ENCODE measurements at regions not wholly inside any gene's neighbourhood (a gene's known extent, or its start where the extent isn't known, plus 50 kb on each side); places are given as distances from the start of the nearest gene placed in this dataset.
"Not testable (repeated sequence)": the region's sequence is repeated elsewhere in the genome, so short reads cannot be mapped to it uniquely, and the experiment has no call there.

GRCh38 chr4:117135634-117136354, 50.4 kb upstream of the TRAM1L1 start:
- Mint-ChIP-seq H3K4me3 (no peak overlapping the region), H3K9me3 (peaks cover 0 to 22% (median 12%) of the 10 kb centered on the region in 7 donors), H3K27me3 (no peaks in the 10 kb centered on the region), H3K36me3 (no peaks in the 10 kb centered on the region), H3K27ac (no peak overlapping the region), H3K4me1 (no peaks in the 10 kb centered on the region)
- Histone ChIP-seq H3K36me3 (ENCODE audit: control insufficient read depth, insufficient read depth, low read length) (no peaks in the 10 kb centered on the region), H3K4me3 (ENCODE audit: low read depth, low read length) (no peak overlapping the region), H3K4me1 (ENCODE audit: control insufficient read depth, insufficient read depth, low read length, poor library complexity, severe bottlenecking) (no peaks in the 10 kb centered on the region), H3K27ac (ENCODE audit: insufficient read depth, low read length, poor library complexity, severe bottlenecking) (no peak overlapping the region), H3K27me3 (ENCODE audit: control insufficient read depth, insufficient read depth, low read length) (no peaks in the 10 kb centered on the region), H3K9me3 (ENCODE audit: control insufficient read depth in 2 of 2, low read length in 2 of 2) (peaks cover 5% of the 10 kb centered on the region in 2 experiments)
- DNase-seq (no peak), ATAC-seq (ENCODE audit: low read depth in 2 of 2) (no peak)

- Histone ChIP-seq H3K27ac (ENCODE audit: insufficient read depth, low read length, poor library complexity, severe bottlenecking) (no peak overlapping the region), H3K4me3 (ENCODE audit: low read depth, low read length) (no peak overlapping the region), H3K9me3 (ENCODE audit: control insufficient read depth in 2 of 2, low read length in 2 of 2) (peaks cover 5% of the 10 kb centered on the region in 2 experiments), H3K27me3 (ENCODE audit: control insufficient read depth, insufficient read depth, low read length) (no peaks in the 10 kb centered on the region), H3K4me1 (ENCODE audit: control insufficient read depth, insufficient read depth, low read length, poor library complexity, severe bottlenecking) (no peaks in the 10 kb centered on the region), H3K36me3 (ENCODE audit: control insufficient read depth, insufficient read depth, low read length) (no peaks in the 10 kb centered on the region)
- no peak for ATAC-seq (ENCODE audit: low read depth in 2 of 2)
- H3K36me3 Mint-ChIP-seq: no peaks in the 10 kb centered on the region
- no peak overlapping the region for H3K4me3 Mint-ChIP-seq
- H3K4me1 Mint-ChIP-seq: no peaks in the 10 kb centered on the region
- DNase-seq: no peak
- no peaks in the 10 kb centered on the region for H3K27me3 Mint-ChIP-seq
- H3K27ac Mint-ChIP-seq: no peak overlapping the region
- H3K9me3 Mint-ChIP-seq: peaks cover 3 to 22% (median 14%) of the 10 kb centered on the region in 7 donors
Observed at GRCh38 chr4:117137145-117137544, 51.8 kb upstream of the TRAM1L1 start.

DNA sequence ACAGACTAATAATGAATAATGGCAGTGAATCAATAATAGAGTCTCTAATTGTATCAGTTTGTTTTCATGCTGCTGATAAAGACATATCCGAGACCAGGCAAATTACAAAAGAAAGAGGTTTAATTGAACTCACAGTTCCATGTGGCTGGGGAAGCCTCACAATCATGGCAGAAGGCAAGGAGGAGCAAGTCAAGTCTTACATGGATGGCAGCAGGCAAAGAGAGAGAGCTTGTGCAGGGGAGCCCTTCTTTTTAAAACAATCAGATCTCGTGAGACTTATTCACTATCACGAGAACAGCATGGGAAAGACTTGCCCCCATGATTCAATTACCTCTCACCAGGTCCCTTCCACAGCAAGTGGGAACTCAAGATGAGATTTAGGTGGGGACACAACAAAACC, 53.4 kb upstream of the TRAM1L1 start:
- not testable (repeated sequence) for H3K27me3 ChIP-seq (ENCODE audit: control insufficient read depth, insufficient read depth, low read length); H3K4me1 ChIP-seq (ENCODE audit: control insufficient read depth, insufficient read depth, low read length, poor library complexity, severe bottlenecking); H3K4me3 Mint-ChIP-seq; ATAC-seq (ENCODE audit: low read depth in 2 of 2); H3K27ac ChIP-seq (ENCODE audit: insufficient read depth, low read length, poor library complexity, severe bottlenecking); H3K27me3 Mint-ChIP-seq; H3K36me3 ChIP-seq (ENCODE audit: control insufficient read depth, insufficient read depth, low read length); H3K9me3 ChIP-seq (ENCODE audit: control insufficient read depth in 2 of 2, low read length in 2 of 2); H3K36me3 Mint-ChIP-seq; DNase-seq; H3K4me1 Mint-ChIP-seq; H3K4me3 ChIP-seq (ENCODE audit: low read depth, low read length); H3K27ac Mint-ChIP-seq
- peaks cover 5 to 22% (median 12%) of the 10 kb centered on the region in 7 donors for H3K9me3 Mint-ChIP-seq

- Histone ChIP-seq H3K27me3 (ENCODE audit: control insufficient read depth, insufficient read depth, low read length) (no peaks in the 10 kb centered on the region), H3K9me3 (ENCODE audit: control insufficient read depth in 2 of 2, low read length in 2 of 2) (no peaks in the 10 kb centered on the region), H3K4me1 (ENCODE audit: control insufficient read depth, insufficient read depth, low read length, poor library complexity, severe bottlenecking) (no peaks in the 10 kb centered on the region), H3K36me3 (ENCODE audit: control insufficient read depth, insufficient read depth, low read length) (no peaks in the 10 kb centered on the region), H3K4me3 (ENCODE audit: low read depth, low read length) (no peak overlapping the region), H3K27ac (ENCODE audit: insufficient read depth, low read length, poor library complexity, severe bottlenecking) (no peak overlapping the region)
- H3K36me3 Mint-ChIP-seq: no peaks in the 10 kb centered on the region
- no peaks in the 10 kb centered on the region for H3K4me1 Mint-ChIP-seq
- no peak overlapping the region for H3K27ac Mint-ChIP-seq
- no peak overlapping the region for H3K4me3 Mint-ChIP-seq
- peaks cover 0 to 13% (median 5%) of the 10 kb centered on the region in 7 donors for H3K9me3 Mint-ChIP-seq
- H3K27me3 Mint-ChIP-seq: no peaks in the 10 kb centered on the region
- ATAC-seq (ENCODE audit: low read depth in 2 of 2) (no peak), DNase-seq (no peak)
Observed at GRCh38 chr4:117154251-117154650, 68.9 kb upstream of the TRAM1L1 start.

- H3K4me3 Mint-ChIP-seq: no peak overlapping the region
- no peaks in the 10 kb centered on the region for H3K36me3 Mint-ChIP-seq
- H3K9me3 Mint-ChIP-seq: peaks cover 0 to 6% (median 2%) of the 10 kb centered on the region in 7 donors
Observed at GRCh38 chr4:117156806-117157205, 71.4 kb upstream of the TRAM1L1 start.

GRCh38 chr4:117157360-117157759, 72.0 kb upstream of the TRAM1L1 start:
- H3K27me3 Mint-ChIP-seq: no peaks in the 10 kb centered on the region
- Histone ChIP-seq H3K27me3 (ENCODE audit: control insufficient read depth, insufficient read depth, low read length) (no peaks in the 10 kb centered on the region), H3K9me3 (ENCODE audit: control insufficient read depth in 2 of 2, low read length in 2 of 2) (no peaks in the 10 kb centered on the region), H3K27ac (ENCODE audit: insufficient read depth, low read length, poor library complexity, severe bottlenecking) (no peak overlapping the region), H3K4me3 (ENCODE audit: low read depth, low read length) (no peak overlapping the region), H3K36me3 (ENCODE audit: control insufficient read depth, insufficient read depth, low read length) (no peaks in the 10 kb centered on the region), H3K4me1 (ENCODE audit: control insufficient read depth, insufficient read depth, low read length, poor library complexity, severe bottlenecking) (no peaks in the 10 kb centered on the region)
- H3K4me3 Mint-ChIP-seq: no peak overlapping the region
- DNase-seq (no peak), ATAC-seq (ENCODE audit: low read depth in 2 of 2) (no peak)
- H3K27ac Mint-ChIP-seq: no peak overlapping the region
- H3K4me1 Mint-ChIP-seq: no peaks in the 10 kb centered on the region
- H3K9me3 Mint-ChIP-seq: peaks cover 0 to 5% (median 2%) of the 10 kb centered on the region in 7 donors
- H3K36me3 Mint-ChIP-seq: no peaks in the 10 kb centered on the region

More at GRCh38 chr4:117156806-117157205, 71.4 kb upstream of the TRAM1L1 start:
- Histone ChIP-seq H3K4me1 (ENCODE audit: control insufficient read depth, insufficient read depth, low read length, poor library complexity, severe bottlenecking) (no peaks in the 10 kb centered on the region), H3K4me3 (ENCODE audit: low read depth, low read length) (no peak overlapping the region), H3K27me3 (ENCODE audit: control insufficient read depth, insufficient read depth, low read length) (no peaks in the 10 kb centered on the region), H3K9me3 (ENCODE audit: control insufficient read depth in 2 of 2, low read length in 2 of 2) (no peaks in the 10 kb centered on the region), H3K27ac (ENCODE audit: insufficient read depth, low read length, poor library complexity, severe bottlenecking) (no peak overlapping the region), H3K36me3 (ENCODE audit: control insufficient read depth, insufficient read depth, low read length) (no peaks in the 10 kb centered on the region)
- Mint-ChIP-seq H3K4me1 (no peaks in the 10 kb centered on the region), H3K27me3 (no peaks in the 10 kb centered on the region), H3K27ac (no peak overlapping the region)
- no peak for ATAC-seq (ENCODE audit: low read depth in 2 of 2)
- no peak for DNase-seq

GRCh38 chr4:117162976-117163375, 77.6 kb upstream of the TRAM1L1 start:
- H3K27me3 Mint-ChIP-seq: no peaks in the 10 kb centered on the region
- DNase-seq (no peak), ATAC-seq (ENCODE audit: low read depth in 2 of 2) (no peak)
- H3K9me3 Mint-ChIP-seq: peaks cover 0 to 3% (median 1%) of the 10 kb centered on the region in 7 donors
- Histone ChIP-seq H3K4me1 (ENCODE audit: control insufficient read depth, insufficient read depth, low read length, poor library complexity, severe bottlenecking) (no peaks in the 10 kb centered on the region), H3K4me3 (ENCODE audit: low read depth, low read length) (no peak overlapping the region), H3K36me3 (ENCODE audit: control insufficient read depth, insufficient read depth, low read length) (no peaks in the 10 kb centered on the region), H3K27me3 (ENCODE audit: control insufficient read depth, insufficient read depth, low read length) (no peaks in the 10 kb centered on the region), H3K9me3 (ENCODE audit: control insufficient read depth in 2 of 2, low read length in 2 of 2) (no peaks in the 10 kb centered on the region), H3K27ac (ENCODE audit: insufficient read depth, low read length, poor library complexity, severe bottlenecking) (no peak overlapping the region)
- no peak overlapping the region for H3K27ac Mint-ChIP-seq
- H3K4me1 Mint-ChIP-seq: no peaks in the 10 kb centered on the region
- no peaks in the 10 kb centered on the region for H3K36me3 Mint-ChIP-seq
- H3K4me3 Mint-ChIP-seq: no peak overlapping the region

DNA sequence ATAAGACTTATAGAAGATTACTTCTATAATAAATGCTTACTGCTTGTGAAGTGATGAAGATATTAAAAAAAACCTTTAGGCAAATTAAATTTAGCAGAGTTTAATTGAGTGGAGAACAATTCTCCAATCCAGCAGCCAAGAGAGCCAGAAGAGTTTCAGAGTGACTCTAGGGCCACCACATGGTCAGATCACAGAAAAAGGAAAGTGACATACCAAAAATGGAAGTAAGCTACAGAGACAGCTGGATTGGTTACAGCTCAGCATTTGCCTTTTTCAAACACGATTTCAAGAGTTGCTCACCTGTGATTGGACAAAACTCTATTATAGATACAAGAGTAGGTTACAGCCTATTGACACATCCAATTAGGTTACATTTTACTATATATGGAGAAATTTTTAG, 79.0 kb upstream of the TRAM1L1 start:
- ATAC-seq (ENCODE audit: low read depth in 2 of 2) (no peak), DNase-seq (no peak)
- H3K9me3 ChIP-seq (ENCODE audit: control insufficient read depth in 2 of 2, low read length in 2 of 2): no peaks in the 10 kb centered on the region
- no peaks in the 10 kb centered on the region for H3K4me1 Mint-ChIP-seq
- no peak overlapping the region for H3K27ac ChIP-seq (ENCODE audit: insufficient read depth, low read length, poor library complexity, severe bottlenecking)
- H3K9me3 Mint-ChIP-seq: peaks cover 0 to 4% (median 2%) of the 10 kb centered on the region in 7 donors
- no peaks in the 10 kb centered on the region for H3K4me1 ChIP-seq (ENCODE audit: control insufficient read depth, insufficient read depth, low read length, poor library complexity, severe bottlenecking)
- no peaks in the 10 kb centered on the region for H3K27me3 Mint-ChIP-seq
- H3K36me3 ChIP-seq (ENCODE audit: control insufficient read depth, insufficient read depth, low read length): no peaks in the 10 kb centered on the region
- H3K36me3 Mint-ChIP-seq: no peaks in the 10 kb centered on the region
- no peak overlapping the region for H3K4me3 Mint-ChIP-seq
- no peak overlapping the region for H3K4me3 ChIP-seq (ENCODE audit: low read depth, low read length)
- no peak overlapping the region for H3K27ac Mint-ChIP-seq
- H3K27me3 ChIP-seq (ENCODE audit: control insufficient read depth, insufficient read depth, low read length): no peaks in the 10 kb centered on the region

Data from CD4-positive, CD25-positive, alpha-beta regulatory T cell (primary cell).